ENCODE measurements at regions not wholly inside any gene's neighbourhood (a gene's known extent, or its start where the extent isn't known, plus 50 kb on each side); places are given as distances from the start of the nearest gene placed in this dataset.

GRCh38 chr11:70853770-70854108, 398.6 kb downstream of the SHANK2 start:
- H3K79me2 ChIP-seq (ENCODE audit: control insufficient read depth, insufficient read depth, low read length), result no peaks in the 10 kb centered on the region
- H3K27ac ChIP-seq (ENCODE audit: insufficient read depth, low read length), result no peak overlapping the region
- H3K36me3 ChIP-seq (ENCODE audit: control insufficient read depth, insufficient read depth, low read length), result no peaks in the 10 kb centered on the region
- no peak overlapping the region for H3K9ac ChIP-seq (ENCODE audit: insufficient read depth, low read length)
- TF ChIP-seq EZH2 (IDR thresholded peaks at IDR 0.05; ENCODE audit: low read length, missing control alignments) (no peak), CTCF (conservative IDR thresholded peaks at IDR 0.05 in 1 of 2, IDR thresholded peaks at IDR 0.05 in 1 of 2; ENCODE audit: low read depth in 1 of 2, low read length in 2 of 2) (no peak)
- H3K4me2 ChIP-seq (ENCODE audit: extremely low read depth, insufficient read depth, low read length), result no peak overlapping the region
- H3K4me1 ChIP-seq (ENCODE audit: control insufficient read depth, extremely low read depth, insufficient read depth, low read length), result no peaks in the 10 kb centered on the region
- no peak overlapping the region for H3K4me3 ChIP-seq (replicated peaks in 1 of 4; ENCODE audit: control extremely low read depth in 1 of 4, insufficient read depth in 1 of 4, low read depth in 3 of 4, low read length in 4 of 4)
- H4K20me1 ChIP-seq (ENCODE audit: control insufficient read depth, extremely low read depth, insufficient read depth, low read length), result no peaks in the 10 kb centered on the region
- DNase-seq (ENCODE audit: low read depth in 2 of 2), result no peak
- H3K27me3 ChIP-seq (ENCODE audit: control insufficient read depth, insufficient read depth, low read length), result no peaks in the 10 kb centered on the region
- no peaks in the 10 kb centered on the region for H3K9me3 ChIP-seq (ENCODE audit: control insufficient read depth, insufficient read depth, low read depth, low read length)
- no peak overlapping the region for H2AFZ ChIP-seq (ENCODE audit: low read length)

GRCh38 chr11:70854201-70854600, 398.2 kb downstream of the SHANK2 start:
- Histone ChIP-seq H3K27ac (ENCODE audit: insufficient read depth, low read length) (no peak overlapping the region), H3K4me1 (ENCODE audit: control insufficient read depth, extremely low read depth, insufficient read depth, low read length) (no peaks in the 10 kb centered on the region), H3K27me3 (ENCODE audit: control insufficient read depth, insufficient read depth, low read length) (no peaks in the 10 kb centered on the region), H3K36me3 (ENCODE audit: control insufficient read depth, insufficient read depth, low read length) (no peaks in the 10 kb centered on the region), H3K9me3 (ENCODE audit: control insufficient read depth, insufficient read depth, low read depth, low read length) (no peaks in the 10 kb centered on the region), H2AFZ (ENCODE audit: low read length) (no peak overlapping the region), H3K9ac (ENCODE audit: insufficient read depth, low read length) (no peak overlapping the region), H3K79me2 (ENCODE audit: control insufficient read depth, insufficient read depth, low read length) (no peaks in the 10 kb centered on the region), H3K4me3 (replicated peaks in 1 of 4; ENCODE audit: control extremely low read depth in 1 of 4, insufficient read depth in 1 of 4, low read depth in 3 of 4, low read length in 4 of 4) (no peak overlapping the region), H3K4me2 (ENCODE audit: extremely low read depth, insufficient read depth, low read length) (no peak overlapping the region), H4K20me1 (ENCODE audit: control insufficient read depth, extremely low read depth, insufficient read depth, low read length) (no peaks in the 10 kb centered on the region)
- TF ChIP-seq EZH2 (IDR thresholded peaks at IDR 0.05; ENCODE audit: low read length, missing control alignments) (no peak), CTCF (conservative IDR thresholded peaks at IDR 0.05 in 1 of 2, IDR thresholded peaks at IDR 0.05 in 1 of 2; ENCODE audit: low read depth in 1 of 2, low read length in 2 of 2) (no peak)
- no peak for DNase-seq (ENCODE audit: low read depth in 2 of 2)

GRCh38 chr11:70854901-70855556, 397.3 kb downstream of the SHANK2 start:
- Histone ChIP-seq H3K27me3 (ENCODE audit: control insufficient read depth, insufficient read depth, low read length) (no peaks in the 10 kb centered on the region), H3K9ac (ENCODE audit: insufficient read depth, low read length) (no peak overlapping the region)

More at GRCh38 chr11:70854901-70855556, 397.3 kb downstream of the SHANK2 start:
- Histone ChIP-seq H4K20me1 (ENCODE audit: control insufficient read depth, extremely low read depth, insufficient read depth, low read length) (no peaks in the 10 kb centered on the region), H3K36me3 (ENCODE audit: control insufficient read depth, insufficient read depth, low read length) (no peaks in the 10 kb centered on the region), H3K4me2 (ENCODE audit: extremely low read depth, insufficient read depth, low read length) (no peak overlapping the region), H3K27ac (ENCODE audit: insufficient read depth, low read length) (no peak overlapping the region), H3K9me3 (ENCODE audit: control insufficient read depth, insufficient read depth, low read depth, low read length) (no peaks in the 10 kb centered on the region), H3K4me1 (ENCODE audit: control insufficient read depth, extremely low read depth, insufficient read depth, low read length) (no peaks in the 10 kb centered on the region), H2AFZ (ENCODE audit: low read length) (no peak overlapping the region), H3K4me3 (replicated peaks in 1 of 4; ENCODE audit: control extremely low read depth in 1 of 4, insufficient read depth in 1 of 4, low read depth in 3 of 4, low read length in 4 of 4) (no peak overlapping the region), H3K79me2 (ENCODE audit: control insufficient read depth, insufficient read depth, low read length) (no peaks in the 10 kb centered on the region)
- DNase-seq (ENCODE audit: low read depth in 2 of 2), result no peak
- TF ChIP-seq EZH2 (IDR thresholded peaks at IDR 0.05; ENCODE audit: low read length, missing control alignments), result no peak
